ENCODE measurements at regions not wholly inside any gene's neighbourhood (a gene's known extent, or its start where the extent isn't known, plus 50 kb on each side); places are given as distances from the start of the nearest gene placed in this dataset.

DNA sequence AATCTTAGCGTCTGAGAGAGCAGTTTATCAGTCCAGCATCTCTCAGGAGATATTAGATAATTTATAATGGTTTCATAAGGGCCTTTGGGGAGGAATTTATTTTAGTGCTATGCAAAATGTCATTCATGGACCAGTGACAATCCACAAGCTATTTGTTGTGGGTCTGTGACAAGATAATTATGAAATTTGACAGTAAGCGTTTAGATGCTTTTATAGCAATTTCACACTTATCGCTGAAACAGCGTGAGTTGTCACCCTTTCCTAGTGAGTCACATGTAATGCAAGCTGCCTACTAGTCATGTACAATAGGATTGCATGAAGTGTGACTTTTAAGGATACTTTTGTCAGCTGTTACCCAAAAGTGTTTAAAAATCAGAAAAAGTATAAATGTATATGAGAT, 315.6 kb upstream of the THBS1 start:
- TF ChIP-seq, protein P1, sequence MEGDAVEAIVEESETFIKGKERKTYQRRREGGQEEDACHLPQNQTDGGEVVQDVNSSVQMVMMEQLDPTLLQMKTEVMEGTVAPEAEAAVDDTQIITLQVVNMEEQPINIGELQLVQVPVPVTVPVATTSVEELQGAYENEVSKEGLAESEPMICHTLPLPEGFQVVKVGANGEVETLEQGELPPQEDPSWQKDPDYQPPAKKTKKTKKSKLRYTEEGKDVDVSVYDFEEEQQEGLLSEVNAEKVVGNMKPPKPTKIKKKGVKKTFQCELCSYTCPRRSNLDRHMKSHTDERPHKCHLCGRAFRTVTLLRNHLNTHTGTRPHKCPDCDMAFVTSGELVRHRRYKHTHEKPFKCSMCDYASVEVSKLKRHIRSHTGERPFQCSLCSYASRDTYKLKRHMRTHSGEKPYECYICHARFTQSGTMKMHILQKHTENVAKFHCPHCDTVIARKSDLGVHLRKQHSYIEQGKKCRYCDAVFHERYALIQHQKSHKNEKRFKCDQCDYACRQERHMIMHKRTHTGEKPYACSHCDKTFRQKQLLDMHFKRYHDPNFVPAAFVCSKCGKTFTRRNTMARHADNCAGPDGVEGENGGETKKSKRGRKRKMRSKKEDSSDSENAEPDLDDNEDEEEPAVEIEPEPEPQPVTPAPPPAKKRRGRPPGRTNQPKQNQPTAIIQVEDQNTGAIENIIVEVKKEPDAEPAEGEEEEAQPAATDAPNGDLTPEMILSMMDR (IDR thresholded peaks at IDR 0.05): no peak
- ATAC-seq (ENCODE audit: low FRiP score) (no peak), DNase-seq (ENCODE audit: low spot score) (no peak)

DNA sequence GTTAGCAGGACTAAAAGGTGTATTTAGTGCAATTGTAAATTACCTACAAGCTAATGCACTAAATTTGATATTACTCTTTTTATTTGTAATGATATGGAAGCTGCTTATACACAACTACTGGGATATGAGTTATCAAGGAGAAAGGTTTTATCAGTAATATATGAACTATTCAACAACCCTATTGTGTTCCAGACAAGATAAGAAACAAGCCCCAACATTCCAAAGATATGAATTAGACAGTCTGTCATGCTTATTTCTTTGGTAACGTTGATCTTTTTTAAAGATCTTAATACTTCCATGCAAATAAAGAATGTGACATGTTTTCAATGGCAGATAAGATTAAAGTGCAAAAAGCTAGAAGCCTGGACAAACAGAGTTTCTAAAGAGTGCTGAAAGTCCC, 314.0 kb upstream of the THBS1 start:
- ATAC-seq (ENCODE audit: low FRiP score) (no peak), DNase-seq (ENCODE audit: low spot score) (no peak)
- TF ChIP-seq, protein P1 (IDR thresholded peaks at IDR 0.05): no peak

DNA sequence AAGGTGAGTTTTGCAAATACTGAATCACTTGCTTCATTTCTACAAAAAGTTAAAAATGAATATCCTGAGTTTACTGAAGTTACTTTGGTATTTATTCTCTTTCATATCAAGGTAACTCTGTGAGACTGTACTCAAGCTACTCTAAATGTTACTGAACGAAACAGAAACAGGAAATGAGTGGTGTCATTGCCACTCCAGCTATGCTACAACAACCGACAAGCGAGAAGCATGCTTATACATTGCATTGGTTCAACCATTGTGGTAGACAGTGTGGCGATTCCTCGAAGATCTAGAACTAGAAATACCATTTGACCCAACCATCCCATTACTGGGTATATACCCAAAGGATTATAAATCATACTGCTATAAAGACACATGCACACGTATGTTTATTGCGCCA, 313.2 kb upstream of the THBS1 start:
- ATAC-seq (ENCODE audit: low FRiP score) (no peak), DNase-seq (ENCODE audit: low spot score) (no peak)
- TF ChIP-seq, protein P1 (IDR thresholded peaks at IDR 0.05): no peak

DNA sequence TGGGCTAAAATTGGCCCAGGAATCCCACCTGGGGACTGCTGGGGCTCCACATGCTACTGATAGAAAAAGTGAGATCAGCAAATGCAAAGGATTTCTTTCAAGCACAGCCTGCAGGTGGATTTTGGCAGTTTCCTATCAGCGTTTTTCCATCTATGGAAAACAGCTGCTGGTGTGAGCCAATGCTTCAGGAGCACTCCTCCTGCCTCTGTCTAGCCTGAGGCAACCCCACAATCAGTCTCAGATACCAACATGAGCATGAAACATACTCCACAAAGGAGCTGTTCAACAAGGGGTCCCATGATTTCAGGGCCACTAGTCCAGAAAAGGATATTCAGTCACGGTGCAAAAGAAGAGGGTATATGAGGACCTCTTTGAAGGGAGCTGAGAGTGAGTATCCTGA, 311.5 kb upstream of the THBS1 start:
- TF ChIP-seq, protein P1 (IDR thresholded peaks at IDR 0.05): no peak
- DNase-seq (ENCODE audit: low spot score): no peak
- ATAC-seq (ENCODE audit: low FRiP score): no peak

DNA sequence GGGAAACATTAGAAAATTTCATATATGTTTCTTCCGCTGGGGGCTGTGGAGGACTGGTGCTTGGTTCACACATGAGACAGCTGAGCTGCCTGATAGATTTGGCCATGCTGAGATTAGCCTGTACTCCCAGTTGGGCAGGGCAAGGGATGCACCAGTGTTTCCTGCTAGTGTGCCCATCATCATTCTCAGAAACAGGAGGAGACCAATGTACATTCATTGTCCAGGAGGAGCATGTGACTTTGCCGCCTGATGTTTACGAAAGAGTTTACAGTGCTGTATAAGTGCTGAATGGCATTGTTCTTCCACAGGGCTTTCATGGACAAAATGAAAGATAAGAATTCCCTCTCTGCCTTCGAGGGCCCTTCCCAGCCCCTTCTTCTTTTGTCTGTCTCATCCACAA, 311.1 kb upstream of the THBS1 start:
- no peak for DNase-seq (ENCODE audit: low spot score)
- ATAC-seq (ENCODE audit: low FRiP score): no peak
- TF ChIP-seq, protein P1 (IDR thresholded peaks at IDR 0.05): no peak

DNA sequence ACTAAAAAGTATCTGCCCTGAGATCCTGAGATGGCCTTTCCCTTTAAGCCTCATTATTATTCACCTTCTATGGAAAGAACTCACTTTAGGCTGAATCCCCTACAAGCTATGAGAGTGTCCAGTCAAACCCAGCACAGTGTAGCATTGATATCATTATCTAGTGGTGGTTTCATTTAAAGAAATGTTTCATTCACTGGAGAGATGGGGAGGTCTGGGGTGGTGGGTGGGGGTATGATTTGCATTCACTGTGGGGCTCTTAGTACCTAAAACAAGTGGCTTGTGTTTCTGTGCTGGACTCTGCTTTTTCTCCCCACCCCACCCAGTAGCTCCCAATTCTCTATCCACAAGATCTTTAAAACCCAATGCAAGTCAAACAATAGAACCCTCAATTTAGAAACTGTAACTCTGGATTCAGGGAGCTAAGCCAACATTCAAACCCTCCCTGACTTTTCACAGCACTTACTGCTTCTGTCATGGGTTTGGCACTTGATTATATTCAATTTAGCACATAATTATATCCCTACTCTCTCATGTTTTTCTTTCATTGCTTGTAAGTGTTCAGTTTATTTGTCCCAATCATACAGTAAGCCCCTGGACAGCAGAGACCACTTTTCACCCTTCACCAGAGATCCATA, 310.5 kb upstream of the THBS1 start:
- DNase-seq (ENCODE audit: low spot score): no peak
- TF ChIP-seq, protein P1 (IDR thresholded peaks at IDR 0.05): no peak
- no peak for ATAC-seq (ENCODE audit: low FRiP score)

DNA sequence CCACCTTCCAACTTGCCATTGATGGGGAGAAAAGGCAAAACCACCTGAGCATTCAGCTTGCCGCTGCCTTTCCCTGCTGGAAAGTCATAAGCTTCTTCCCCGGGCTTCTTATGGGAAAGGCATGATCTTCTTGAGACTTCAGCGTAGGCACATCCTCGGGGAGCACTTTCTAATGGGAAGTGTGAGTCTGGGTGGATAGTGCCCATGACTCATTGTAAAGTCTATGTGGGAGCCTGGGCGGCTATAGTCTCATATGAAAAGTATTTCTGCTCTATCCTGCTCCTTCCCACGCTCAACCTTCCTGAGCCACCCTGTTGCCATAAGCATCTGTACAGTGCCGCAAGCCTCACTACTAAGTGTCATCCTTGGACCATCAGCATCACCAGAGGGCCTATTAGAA, 309.9 kb upstream of the THBS1 start:
- no peak for DNase-seq (ENCODE audit: low spot score)
- TF ChIP-seq, protein P1 (IDR thresholded peaks at IDR 0.05): no peak
- ATAC-seq (ENCODE audit: low FRiP score): no peak
